Pons (tissue), 1 donor: ENCODE measurements at regions not wholly inside any gene's neighbourhood (a gene's known extent, or its start where the extent isn't known, plus 50 kb on each side); places are given as distances from the start of the nearest gene placed in this dataset.

Experiments
- DNase-seq: peaks from one replicate; pipeline ENCODE4 v3.0.0-alpha.2; 2016; ENCODE audit warnings: low spot score

- no peak for DNase-seq
These were observed 186.2 kb downstream of the CXCL12 start for GRCh38 chr10:44198780-44199097.

GRCh38 chr10:44198096-44198779 is 186.7 kb downstream of the CXCL12 start:
- DNase-seq, result no peak

- DNase-seq, result no peak
These were observed 187.3 kb downstream of the CXCL12 start for GRCh38 chr10:44197646-44198045.

- DNase-seq, result no peak
These were observed 188.6 kb downstream of the CXCL12 start for GRCh38 chr10:44196336-44196735.

GRCh38 chr10:44196008-44196320 is 188.9 kb downstream of the CXCL12 start:
- no peak for DNase-seq

GRCh38 chr10:44195112-44196007 is 189.5 kb downstream of the CXCL12 start:
- no peak for DNase-seq

GRCh38 chr10:44194435-44194834 is 190.5 kb downstream of the CXCL12 start:
- DNase-seq, result no peak

- no peak for DNase-seq
These were observed 191.2 kb downstream of the CXCL12 start for GRCh38 chr10:44193567-44194220.

- no peak for DNase-seq
These were observed 191.7 kb downstream of the CXCL12 start for GRCh38 chr10:44193166-44193565.

GRCh38 chr10:44192435-44192834 is 192.5 kb downstream of the CXCL12 start:
- no peak for DNase-seq

- DNase-seq, result no peak
These were observed 194.4 kb downstream of the CXCL12 start for GRCh38 chr10:44190541-44190940.

GRCh38 chr10:44186821-44187220 is 198.1 kb downstream of the CXCL12 start:
- DNase-seq, result no peak

- no peak for DNase-seq
These were observed 198.7 kb downstream of the CXCL12 start for GRCh38 chr10:44186150-44186549.

GRCh38 chr10:44185315-44185666 is 199.6 kb downstream of the CXCL12 start:
- no peak for DNase-seq

- DNase-seq, result no peak
These were observed 200.1 kb downstream of the CXCL12 start for GRCh38 chr10:44184633-44185314.

GRCh38 chr10:44183667-44184632 is 200.9 kb downstream of the CXCL12 start:
- DNase-seq, result no peak

GRCh38 chr10:44182909-44183308 is 202.0 kb downstream of the CXCL12 start:
- no peak for DNase-seq

- no peak for DNase-seq
These were observed 204.4 kb downstream of the CXCL12 start for GRCh38 chr10:44180321-44181168.

GRCh38 chr10:44178856-44179255 is 206.0 kb downstream of the CXCL12 start:
- DNase-seq, result no peak

- no peak for DNase-seq
These were observed 206.6 kb downstream of the CXCL12 start for GRCh38 chr10:44178281-44178680.

GRCh38 chr10:44177610-44178009 is 207.3 kb downstream of the CXCL12 start:
- DNase-seq, result no peak
